ENCODE measurements at regions not wholly inside any gene's neighbourhood (a gene's known extent, or its start where the extent isn't known, plus 50 kb on each side); places are given as distances from the start of the nearest gene placed in this dataset.

GRCh38 chr6:132168961-132169360 is 217.8 kb upstream of the CCN2 start:
- H3K27me3 ChIP-seq = no peaks in the 10 kb centered on the region
- H3K4me3 ChIP-seq = no peak overlapping the region
- intact Hi-C loops (cut with DNase I) = no loop called here
- no peaks in the 10 kb centered on the region for H3K36me3 ChIP-seq
- no peaks in the 10 kb centered on the region for H3K4me1 ChIP-seq
- TF ChIP-seq CTCF (IDR thresholded peaks at IDR 0.05) (no peak), POLR2AphosphoS5 (IDR thresholded peaks at IDR 0.05; ENCODE audit: insufficient read depth in 1 of 2, low read depth in 1 of 2) (no peak), POLR2A (IDR thresholded peaks at IDR 0.05) (no peak)
- H3K9me3 ChIP-seq = no peaks in the 10 kb centered on the region
- no peak overlapping the region for H3K27ac ChIP-seq
- DNase-seq (ENCODE audit: extremely low spot score in 2 of 2) = no peak

GRCh38 chr6:132167929-132168892 is 217.0 kb upstream of the CCN2 start:
- intact Hi-C loops (cut with DNase I) = no loop called here
- Histone ChIP-seq H3K9me3 (no peaks in the 10 kb centered on the region), H3K36me3 (no peaks in the 10 kb centered on the region), H3K4me3 (no peak overlapping the region), H3K27ac (no peak overlapping the region), H3K4me1 (no peaks in the 10 kb centered on the region), H3K27me3 (no peaks in the 10 kb centered on the region)
- no peak for TF ChIP-seq POLR2A (IDR thresholded peaks at IDR 0.05)
- TF ChIP-seq CTCF (IDR thresholded peaks at IDR 0.05) = no peak
- TF ChIP-seq POLR2AphosphoS5 (IDR thresholded peaks at IDR 0.05; ENCODE audit: insufficient read depth in 1 of 2, low read depth in 1 of 2) = no peak
- DNase-seq (ENCODE audit: extremely low spot score in 2 of 2) = no peak

- TF ChIP-seq POLR2A (IDR thresholded peaks at IDR 0.05) (no peak), CTCF (IDR thresholded peaks at IDR 0.05) (no peak), POLR2AphosphoS5 (IDR thresholded peaks at IDR 0.05; ENCODE audit: insufficient read depth in 1 of 2, low read depth in 1 of 2) (no peak)
- Histone ChIP-seq H3K4me3 (no peak overlapping the region), H3K27ac (no peak overlapping the region), H3K9me3 (no peaks in the 10 kb centered on the region), H3K27me3 (no peaks in the 10 kb centered on the region), H3K36me3 (no peaks in the 10 kb centered on the region), H3K4me1 (no peaks in the 10 kb centered on the region)
- intact Hi-C loops (cut with DNase I) = no loop called here
- no peak for DNase-seq (ENCODE audit: extremely low spot score in 2 of 2)
Measured at GRCh38 chr6:132166526-132167051, 215.4 kb upstream of the CCN2 start.

GRCh38 chr6:132165677-132166076 is 214.5 kb upstream of the CCN2 start:
- intact Hi-C loops (cut with DNase I) = no loop called here
- no peaks in the 10 kb centered on the region for H3K9me3 ChIP-seq

More at GRCh38 chr6:132165677-132166076, 214.5 kb upstream of the CCN2 start:
- Histone ChIP-seq H3K27me3 (no peaks in the 10 kb centered on the region), H3K4me1 (no peaks in the 10 kb centered on the region), H3K36me3 (no peaks in the 10 kb centered on the region), H3K27ac (no peak overlapping the region), H3K4me3 (no peak overlapping the region)
- DNase-seq (ENCODE audit: extremely low spot score in 2 of 2) = no peak
- TF ChIP-seq CTCF (IDR thresholded peaks at IDR 0.05) = no peak
- TF ChIP-seq POLR2AphosphoS5 (IDR thresholded peaks at IDR 0.05; ENCODE audit: insufficient read depth in 1 of 2, low read depth in 1 of 2) = no peak
- TF ChIP-seq POLR2A (IDR thresholded peaks at IDR 0.05) = no peak

Data from vagina (tissue), 2 donors.